Mesendoderm (in vitro differentiated cells): ENCODE measurements at regions not wholly inside any gene's neighbourhood (a gene's known extent, or its start where the extent isn't known, plus 50 kb on each side); places are given as distances from the start of the nearest gene placed in this dataset.

ENCODE experiments used
- DNase-seq: peaks from one replicate; pipeline ENCODE4 v3.0.0; 2013
- H2AK5ac ChIP-seq: 2 replicates; pipeline ENCODE4 v1.6.1; 2013; ENCODE audit warnings: low read length, inconsistent platforms
- H2BK120ac ChIP-seq: 2 replicates; pipeline ENCODE4 v1.6.1; 2013; ENCODE audit warnings: low read depth, mild to moderate bottlenecking, low read length, moderate library complexity, mixed read lengths
- H2BK15ac ChIP-seq: replicated peaks from 2 replicates; pipeline ENCODE4 v1.6.1; 2013; ENCODE audit warnings: low read depth, mild to moderate bottlenecking, moderate library complexity
- H2BK5ac ChIP-seq: 2 replicates; pipeline ENCODE4 v1.6.1; 2013; ENCODE audit warnings: low read length, inconsistent platforms
- H3K18ac ChIP-seq: 2 replicates; pipeline ENCODE4 v1.6.1; 2013; ENCODE audit warnings: mild to moderate bottlenecking, low read length, mixed read lengths
- H3K23ac ChIP-seq: one replicate; pipeline ENCODE4 v1.6.1; 2013; ENCODE audit warnings: low read length
- H3K27ac ChIP-seq: 2 replicates; pipeline ENCODE4 v1.5.1; 2013; ENCODE audit warnings: low read depth, mild to moderate bottlenecking, inconsistent platforms, low read length, moderate library complexity
- H3K27me3 ChIP-seq: 2 replicates; pipeline ENCODE4 v1.6.1; 2013; ENCODE audit warnings: low read length, control low read depth, mild to moderate bottlenecking, inconsistent platforms; ENCODE audit not compliant: insufficient read depth, poor library complexity
- H3K36me3 ChIP-seq: 2 replicates; pipeline ENCODE4 v1.6.1; 2013; ENCODE audit warnings: low read length, inconsistent platforms; ENCODE audit not compliant: control insufficient read depth, insufficient read depth
- H3K4ac ChIP-seq: one replicate; pipeline ENCODE4 v1.6.1; 2013; ENCODE audit warnings: low read depth, mild to moderate bottlenecking, low read length, moderate library complexity
- H3K4me1 ChIP-seq: 2 replicates; pipeline ENCODE4 v1.6.1; 2013; ENCODE audit warnings: low read depth, low read length, inconsistent platforms; ENCODE audit not compliant: control insufficient read depth
- H3K4me2 ChIP-seq: 2 replicates; pipeline ENCODE4 v1.6.1; 2013; ENCODE audit warnings: low read length
- H3K4me3 ChIP-seq: 2 replicates; pipeline ENCODE4 v1.5.1; 2013; ENCODE audit warnings: mild to moderate bottlenecking, low read length
- H3K56ac ChIP-seq: one replicate; pipeline ENCODE4 v1.6.1; 2013; ENCODE audit warnings: low read length
- H3K79me1 ChIP-seq: 2 replicates; pipeline ENCODE4 v1.6.1; 2013; ENCODE audit warnings: low read length, inconsistent platforms
- H3K79me2 ChIP-seq: 2 replicates; pipeline ENCODE4 v1.6.1; 2013; ENCODE audit warnings: mild to moderate bottlenecking, low read length; ENCODE audit not compliant: control insufficient read depth, insufficient read depth
- H3K9ac ChIP-seq: 2 replicates; pipeline ENCODE4 v1.6.1; 2013; ENCODE audit warnings: low read length, inconsistent platforms
- H4K5ac ChIP-seq: one replicate; pipeline ENCODE4 v1.6.1; 2013; ENCODE audit warnings: low read length
- H4K8ac ChIP-seq: one replicate; pipeline ENCODE4 v1.6.1; 2013; ENCODE audit warnings: low read depth, mild to moderate bottlenecking, control low read depth, low read length, moderate library complexity
- WGBS: extraction: QIAGEN DNeasy Blood & Tissue Kit; methylation state at CpG from one replicate; pipeline ENCODE4 v1.1.7; 2013; ENCODE audit warnings: low lambda C conversion rate, missing lambda C conversion rate; ENCODE audit not compliant: insufficient coverage; ENCODE audit errors: extremely low coverage; 5-methylcytosine and 5-hydroxymethylcytosine counted together

GRCh38 chr5:23635938-23636337 is 128.5 kb downstream of the PRDM9 start:
- H3K79me1 ChIP-seq, result no peaks in the 10 kb centered on the region
- H3K27me3 ChIP-seq, result no peaks in the 10 kb centered on the region
- no peak overlapping the region for H2AK5ac ChIP-seq
- no peak overlapping the region for H3K18ac ChIP-seq
- no peak overlapping the region for H3K4me3 ChIP-seq
- no peak overlapping the region for H2BK120ac ChIP-seq
- no peak overlapping the region for H4K5ac ChIP-seq
- no peak overlapping the region for H2BK5ac ChIP-seq
- H3K4me2 ChIP-seq, result no peak overlapping the region
- no peaks in the 10 kb centered on the region for H3K79me2 ChIP-seq
- no peak overlapping the region for H3K56ac ChIP-seq
- H3K4me1 ChIP-seq, result no peaks in the 10 kb centered on the region
- H3K36me3 ChIP-seq, result no peaks in the 10 kb centered on the region
- no peak overlapping the region for H3K27ac ChIP-seq
- H3K23ac ChIP-seq, result no peak overlapping the region
- H3K9ac ChIP-seq, result no peak overlapping the region
- H3K4ac ChIP-seq, result no peak overlapping the region
- no peak overlapping the region for H2BK15ac ChIP-seq
- H4K8ac ChIP-seq, result no peak overlapping the region
- DNase-seq, result no peak

GRCh38 chr5:23639326-23639725 is 131.9 kb downstream of the PRDM9 start:
- H3K27me3 ChIP-seq, result no peaks in the 10 kb centered on the region
- no peak overlapping the region for H2BK15ac ChIP-seq
- no peaks in the 10 kb centered on the region for H3K4me1 ChIP-seq
- H2AK5ac ChIP-seq, result no peak overlapping the region
- H3K56ac ChIP-seq, result no peak overlapping the region
- H2BK5ac ChIP-seq, result no peak overlapping the region
- H3K79me1 ChIP-seq, result no peaks in the 10 kb centered on the region
- H3K4me2 ChIP-seq, result no peak overlapping the region
- no peak overlapping the region for H2BK120ac ChIP-seq
- no peak overlapping the region for H3K23ac ChIP-seq
- no peak overlapping the region for H3K9ac ChIP-seq
- H3K4me3 ChIP-seq, result no peak overlapping the region
- no peak overlapping the region for H3K27ac ChIP-seq
- H3K18ac ChIP-seq, result no peak overlapping the region
- H3K4ac ChIP-seq, result no peak overlapping the region
- H4K5ac ChIP-seq, result no peak overlapping the region
- H3K79me2 ChIP-seq, result no peaks in the 10 kb centered on the region
- no peak overlapping the region for H4K8ac ChIP-seq
- no peaks in the 10 kb centered on the region for H3K36me3 ChIP-seq
- WGBS, result no CpG with 5 or more reads among the region's 1 CpG
- DNase-seq, result no peak

GRCh38 chr5:23648656-23649055 is 141.2 kb downstream of the PRDM9 start:
- WGBS, result no CpG with 5 or more reads among the region's 1 CpG
- no peak overlapping the region for H2BK120ac ChIP-seq
- H3K27me3 ChIP-seq, result no peaks in the 10 kb centered on the region
- no peaks in the 10 kb centered on the region for H3K79me2 ChIP-seq
- no peak overlapping the region for H2AK5ac ChIP-seq
- H3K79me1 ChIP-seq, result no peaks in the 10 kb centered on the region
- no peak for DNase-seq
- no peak overlapping the region for H2BK5ac ChIP-seq
- H3K23ac ChIP-seq, result no peak overlapping the region
- no peaks in the 10 kb centered on the region for H3K4me1 ChIP-seq
- H3K56ac ChIP-seq, result no peak overlapping the region
- H3K36me3 ChIP-seq, result no peaks in the 10 kb centered on the region
- H4K8ac ChIP-seq, result no peak overlapping the region
- no peak overlapping the region for H3K4me2 ChIP-seq
- H3K4ac ChIP-seq, result no peak overlapping the region
- H3K27ac ChIP-seq, result no peak overlapping the region
- H4K5ac ChIP-seq, result no peak overlapping the region
- no peak overlapping the region for H3K18ac ChIP-seq
- H3K9ac ChIP-seq, result no peak overlapping the region
- no peak overlapping the region for H2BK15ac ChIP-seq
- no peak overlapping the region for H3K4me3 ChIP-seq

- Histone ChIP-seq H3K27me3 (no peaks in the 10 kb centered on the region), H3K23ac (no peak overlapping the region), H3K4ac (no peak overlapping the region), H3K4me2 (no peak overlapping the region), H3K27ac (no peak overlapping the region), H2BK5ac (no peak overlapping the region), H4K5ac (no peak overlapping the region), H3K36me3 (no peaks in the 10 kb centered on the region), H3K18ac (no peak overlapping the region), H2AK5ac (no peak overlapping the region), H4K8ac (no peak overlapping the region), H3K4me1 (no peaks in the 10 kb centered on the region), H3K79me1 (no peaks in the 10 kb centered on the region), H2BK15ac (no peak overlapping the region), H3K9ac (no peak overlapping the region), H3K4me3 (no peak overlapping the region), H2BK120ac (no peak overlapping the region), H3K79me2 (no peaks in the 10 kb centered on the region), H3K56ac (no peak overlapping the region)
- no CpG with 5 or more reads among the region's 4 CpGs for WGBS
- no peak for DNase-seq
Measured at GRCh38 chr5:23649594-23649993, 142.2 kb downstream of the PRDM9 start.

- no peak for DNase-seq
- Histone ChIP-seq H3K27ac (no peak overlapping the region), H4K8ac (no peak overlapping the region), H3K79me1 (no peaks in the 10 kb centered on the region), H3K18ac (no peak overlapping the region), H3K36me3 (no peaks in the 10 kb centered on the region), H3K56ac (no peak overlapping the region), H2AK5ac (no peak overlapping the region), H3K27me3 (no peaks in the 10 kb centered on the region), H3K9ac (no peak overlapping the region), H3K4me3 (no peak overlapping the region), H4K5ac (no peak overlapping the region), H3K79me2 (no peaks in the 10 kb centered on the region), H3K4me1 (no peaks in the 10 kb centered on the region), H3K23ac (no peak overlapping the region), H3K4me2 (no peak overlapping the region), H3K4ac (no peak overlapping the region), H2BK120ac (no peak overlapping the region), H2BK5ac (no peak overlapping the region), H2BK15ac (no peak overlapping the region)
- no CpG with 5 or more reads among the region's 2 CpGs for WGBS
Measured at GRCh38 chr5:23655674-23656073, 148.3 kb downstream of the PRDM9 start.

GRCh38 chr5:23675456-23675855 is 168.0 kb downstream of the PRDM9 start:
- Histone ChIP-seq H4K5ac (no peak overlapping the region), H3K36me3 (no peaks in the 10 kb centered on the region), H2BK120ac (no peak overlapping the region), H2BK5ac (no peak overlapping the region), H3K9ac (no peak overlapping the region), H3K79me2 (no peaks in the 10 kb centered on the region), H2BK15ac (no peak overlapping the region), H4K8ac (no peak overlapping the region), H3K56ac (no peak overlapping the region), H2AK5ac (no peak overlapping the region), H3K4me1 (no peaks in the 10 kb centered on the region), H3K27ac (no peak overlapping the region), H3K4me3 (no peak overlapping the region), H3K4ac (no peak overlapping the region), H3K4me2 (no peak overlapping the region), H3K79me1 (no peaks in the 10 kb centered on the region), H3K18ac (no peak overlapping the region), H3K23ac (no peak overlapping the region), H3K27me3 (no peaks in the 10 kb centered on the region)
- DNase-seq, result no peak
- WGBS, result no CpG with 5 or more reads among the region's 1 CpG
